ENCODE measurements at regions not wholly inside any gene's neighbourhood (a gene's known extent, or its start where the extent isn't known, plus 50 kb on each side); places are given as distances from the start of the nearest gene placed in this dataset.

DNA sequence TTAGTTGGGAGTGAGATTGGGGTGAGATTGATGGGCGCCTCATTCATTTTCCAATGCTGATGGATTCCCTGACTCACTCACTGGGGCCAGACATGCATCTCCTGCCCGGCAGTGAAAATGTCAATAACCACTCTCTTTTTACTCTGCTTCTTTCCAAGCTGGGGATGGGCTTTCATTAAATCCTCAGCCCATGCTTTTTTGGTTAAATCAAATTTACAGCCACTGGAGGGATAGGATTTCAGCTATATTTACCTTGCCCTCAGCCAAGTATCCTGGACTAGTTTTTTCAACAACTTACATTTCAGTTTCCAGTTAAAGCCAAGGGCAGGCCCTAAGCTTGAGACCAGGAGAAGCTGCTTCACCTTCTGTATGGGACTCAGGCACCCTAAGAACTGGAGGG, 162.8 kb downstream of the TSN start:
- ChIA-PET CTCF (no interaction called here), POLR2A (no interaction called here)
- Histone ChIP-seq H4K20me1 (ENCODE audit: control insufficient read depth, insufficient read depth, low read length, poor library complexity, severe bottlenecking) (no peaks in the 10 kb centered on the region), H3K36me3 (replicated peaks in 1 of 2; ENCODE audit: control extremely low read depth in 1 of 2, control insufficient read depth in 1 of 2, extremely low read depth in 1 of 2, insufficient read depth in 2 of 2, low read length in 1 of 2) (no peaks in the 10 kb centered on the region), H3K27ac (ENCODE audit: low read length in 2 of 2) (no peak overlapping the region), H3K4me1 (ENCODE audit: control insufficient read depth in 2 of 2, insufficient read depth in 2 of 2, low read length in 2 of 2) (no peaks in the 10 kb centered on the region), H3K27me3 (replicated peaks in 1 of 4; ENCODE audit: control extremely low read depth in 1 of 4, control insufficient read depth in 3 of 4, insufficient read depth in 4 of 4, low read length in 3 of 4) (no peaks in the 10 kb centered on the region), H3K79me2 (ENCODE audit: control insufficient read depth, insufficient read depth, low read length) (no peaks in the 10 kb centered on the region), H3K4me2 (replicated peaks; ENCODE audit: low read depth, low read length, poor library complexity, severe bottlenecking) (no peak overlapping the region), H3K4me3 (ENCODE audit: control extremely low read depth in 1 of 5, extremely low read depth in 1 of 5, insufficient read depth in 1 of 5, low read depth in 2 of 5, low read length in 4 of 5) (no peak overlapping the region), H3K9ac (ENCODE audit: low read length) (no peak overlapping the region), H3K9me3 (ENCODE audit: control extremely low read depth in 1 of 3, control insufficient read depth in 2 of 3, insufficient read depth in 1 of 3, low read length in 2 of 3) (peaks cover 0 to 5% (median 0%) of the 10 kb centered on the region in 3 donors), H2AFZ (ENCODE audit: insufficient read depth, low read depth, low read length, poor library complexity, severe bottlenecking) (no peak overlapping the region)
- no peak for TF ChIP-seq EZH2 (IDR thresholded peaks at IDR 0.05; ENCODE audit: borderline replicate concordance, insufficient read depth, low read depth, low read length, poor library complexity, severe bottlenecking)
- TF ChIP-seq, protein P1, sequence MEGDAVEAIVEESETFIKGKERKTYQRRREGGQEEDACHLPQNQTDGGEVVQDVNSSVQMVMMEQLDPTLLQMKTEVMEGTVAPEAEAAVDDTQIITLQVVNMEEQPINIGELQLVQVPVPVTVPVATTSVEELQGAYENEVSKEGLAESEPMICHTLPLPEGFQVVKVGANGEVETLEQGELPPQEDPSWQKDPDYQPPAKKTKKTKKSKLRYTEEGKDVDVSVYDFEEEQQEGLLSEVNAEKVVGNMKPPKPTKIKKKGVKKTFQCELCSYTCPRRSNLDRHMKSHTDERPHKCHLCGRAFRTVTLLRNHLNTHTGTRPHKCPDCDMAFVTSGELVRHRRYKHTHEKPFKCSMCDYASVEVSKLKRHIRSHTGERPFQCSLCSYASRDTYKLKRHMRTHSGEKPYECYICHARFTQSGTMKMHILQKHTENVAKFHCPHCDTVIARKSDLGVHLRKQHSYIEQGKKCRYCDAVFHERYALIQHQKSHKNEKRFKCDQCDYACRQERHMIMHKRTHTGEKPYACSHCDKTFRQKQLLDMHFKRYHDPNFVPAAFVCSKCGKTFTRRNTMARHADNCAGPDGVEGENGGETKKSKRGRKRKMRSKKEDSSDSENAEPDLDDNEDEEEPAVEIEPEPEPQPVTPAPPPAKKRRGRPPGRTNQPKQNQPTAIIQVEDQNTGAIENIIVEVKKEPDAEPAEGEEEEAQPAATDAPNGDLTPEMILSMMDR (IDR thresholded peaks at IDR 0.05): no peak
- Mint-ChIP-seq H3K9me3 (ENCODE audit: insufficient read depth) (peaks cover 2% of the 10 kb centered on the region), H3K4me3 (no peak overlapping the region), H3K27ac (no peak overlapping the region), H3K27me3 (peaks cover 4% of the 10 kb centered on the region), H3K4me1 (no peaks in the 10 kb centered on the region)
- WGBS (ENCODE audit: insufficient coverage): 82% methylated on average over 2 of the region's 2 CpGs
- intact Hi-C loops (cut with micrococcal nuclease): no loop called here
- DNase-seq: no peak
- ATAC-seq (ENCODE audit: low read depth): no peak

- Histone ChIP-seq H3K4me1 (ENCODE audit: control insufficient read depth in 2 of 2, insufficient read depth in 2 of 2, low read length in 2 of 2) (no peaks in the 10 kb centered on the region), H3K36me3 (replicated peaks in 1 of 2; ENCODE audit: control extremely low read depth in 1 of 2, control insufficient read depth in 1 of 2, extremely low read depth in 1 of 2, insufficient read depth in 2 of 2, low read length in 1 of 2) (no peaks in the 10 kb centered on the region), H3K9me3 (ENCODE audit: control extremely low read depth in 1 of 3, control insufficient read depth in 2 of 3, insufficient read depth in 1 of 3, low read length in 2 of 3) (peaks cover 0 to 5% (median 0%) of the 10 kb centered on the region in 3 donors), H3K9ac (ENCODE audit: low read length) (no peak overlapping the region), H3K27me3 (replicated peaks in 1 of 4; ENCODE audit: control extremely low read depth in 1 of 4, control insufficient read depth in 3 of 4, insufficient read depth in 4 of 4, low read length in 3 of 4) (no peaks in the 10 kb centered on the region), H3K79me2 (ENCODE audit: control insufficient read depth, insufficient read depth, low read length) (no peaks in the 10 kb centered on the region), H3K27ac (ENCODE audit: low read length in 2 of 2) (no peak overlapping the region), H2AFZ (ENCODE audit: insufficient read depth, low read depth, low read length, poor library complexity, severe bottlenecking) (no peak overlapping the region), H3K4me2 (replicated peaks; ENCODE audit: low read depth, low read length, poor library complexity, severe bottlenecking) (no peak overlapping the region), H3K4me3 (ENCODE audit: control extremely low read depth in 1 of 5, extremely low read depth in 1 of 5, insufficient read depth in 1 of 5, low read depth in 2 of 5, low read length in 4 of 5) (no peak overlapping the region), H4K20me1 (ENCODE audit: control insufficient read depth, insufficient read depth, low read length, poor library complexity, severe bottlenecking) (no peaks in the 10 kb centered on the region)
- intact Hi-C loops (cut with micrococcal nuclease): no loop called here
- peaks cover 4% of the 10 kb centered on the region for H3K27me3 Mint-ChIP-seq
- POLR2A ChIA-PET: no interaction called here
- no peak overlapping the region for H3K27ac Mint-ChIP-seq
- no peak overlapping the region for H3K4me3 Mint-ChIP-seq
- H3K4me1 Mint-ChIP-seq: no peaks in the 10 kb centered on the region
- peaks cover 4% of the 10 kb centered on the region for H3K9me3 Mint-ChIP-seq (ENCODE audit: insufficient read depth)
- TF ChIP-seq, protein P1 (IDR thresholded peaks at IDR 0.05): no peak
- no peak for TF ChIP-seq EZH2 (IDR thresholded peaks at IDR 0.05; ENCODE audit: borderline replicate concordance, insufficient read depth, low read depth, low read length, poor library complexity, severe bottlenecking)
- CTCF ChIA-PET: no interaction called here
- DNase-seq: no peak
- ATAC-seq (ENCODE audit: low read depth): no peak
- WGBS (ENCODE audit: insufficient coverage): 95% methylated on average over 8 of the region's 9 CpGs
Measured at GRCh38 chr2:121919803-121920202, 164.4 kb downstream of the TSN start.
